ENCODE measurements at regions not wholly inside any gene's neighbourhood (a gene's known extent, or its start where the extent isn't known, plus 50 kb on each side); places are given as distances from the start of the nearest gene placed in this dataset.

GRCh38 chrX:20500171-20500865, 233.6 kb upstream of the RPS6KA3 start:
- TF ChIP-seq CTCF (conservative IDR thresholded peaks at IDR 0.05; ENCODE audit: low read length): no peak
- TF ChIP-seq EZH2phosphoT487 (IDR thresholded peaks at IDR 0.05; ENCODE audit: borderline replicate concordance): no peak
